Activated CD4-positive, alpha-beta memory T cell treated with anti-CD3 and anti-CD28 coated beads, Interleukin-2, amount 10 ng/mL, durations not matched to agents 7 days and 5 days (primary cell): ENCODE measurements at regions not wholly inside any gene's neighbourhood (a gene's known extent, or its start where the extent isn't known, plus 50 kb on each side); places are given as distances from the start of the nearest gene placed in this dataset.

Experiments used
- CTCF ChIA-PET: fragments of 350-600 bp; sonication (Branson Sonifier 250); formaldehyde crosslinking; loops from one replicate; lab custom pipeline; 2021; ENCODE audit warnings: antibody characterized with exemption, inconsistent platforms; lab: Charles Lee
- POLR2A ChIA-PET: fragments of 350-600 bp; sonication (Branson Sonifier 250); formaldehyde crosslinking; loops from one replicate; lab custom pipeline; 2021; ENCODE audit warnings: antibody characterized with exemption; lab: Charles Lee
- DNase-seq: peaks from one replicate; pipeline ENCODE4 v3.0.0-alpha.2; 2020
- H3K27ac Mint-ChIP-seq: one replicate; pipeline ENCODE4 v1.8.0; 2021; ENCODE audit warnings: mild to moderate bottlenecking, mixed read lengths
- H3K27me3 Mint-ChIP-seq: one replicate; pipeline ENCODE4 v1.8.0; 2021; ENCODE audit warnings: mixed read lengths
- H3K36me3 Mint-ChIP-seq: one replicate; pipeline ENCODE4 v1.8.0; 2021; ENCODE audit warnings: low read depth, mixed read lengths
- H3K4me1 Mint-ChIP-seq: one replicate; pipeline ENCODE4 v1.8.0; 2021; ENCODE audit warnings: mixed read lengths
- H3K4me3 Mint-ChIP-seq: one replicate; pipeline ENCODE4 v1.8.0; 2021; ENCODE audit warnings: mild to moderate bottlenecking, mixed read lengths
- H3K9me3 Mint-ChIP-seq: one replicate; pipeline ENCODE4 v1.8.0; 2021; ENCODE audit warnings: mixed read lengths

DNA sequence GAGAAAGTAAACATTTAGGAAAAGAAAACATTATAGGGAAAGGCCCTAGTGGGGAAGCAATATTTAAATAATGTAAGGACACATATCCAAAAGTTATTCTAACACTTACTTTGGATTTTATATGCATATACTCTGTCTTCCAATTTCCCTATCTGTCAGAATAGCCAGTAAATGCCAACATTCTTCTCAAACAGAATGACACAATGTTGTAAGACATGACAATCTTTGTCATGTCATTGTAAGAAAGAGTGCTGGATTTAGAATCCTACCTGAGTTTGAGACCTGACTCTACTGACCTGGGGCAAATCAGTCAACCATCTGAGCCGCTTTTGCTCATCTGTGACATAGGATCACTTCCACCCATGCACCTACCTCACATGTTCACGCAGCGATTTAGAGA is 198.3 kb downstream of the PHLDA1 start:
- ChIA-PET CTCF (no interaction called here), POLR2A (interaction anchor here (1.1 kb wide), 1 partner anchor 198 kb away, joined by 3 read pairs; no protein-coding TSS in a partner anchor)
- H3K9me3 Mint-ChIP-seq, result peaks cover 3% of the 10 kb centered on the region
- H3K27ac Mint-ChIP-seq, result no peak overlapping the region
- no peaks in the 10 kb centered on the region for H3K4me1 Mint-ChIP-seq
- no peak overlapping the region for H3K4me3 Mint-ChIP-seq
- H3K27me3 Mint-ChIP-seq, result no peaks in the 10 kb centered on the region
- no peaks in the 10 kb centered on the region for H3K36me3 Mint-ChIP-seq
- no peak for DNase-seq

- ChIA-PET CTCF (interaction anchor here (0.8 kb wide), 1 partner anchor 200 kb away, joined by 3 read pairs; the partner anchor contains the start of gene PHLDA1), POLR2A (no interaction called here)
- Mint-ChIP-seq H3K9me3 (peaks cover 3% of the 10 kb centered on the region), H3K4me3 (no peak overlapping the region), H3K36me3 (no peaks in the 10 kb centered on the region), H3K27ac (no peak overlapping the region), H3K4me1 (no peaks in the 10 kb centered on the region), H3K27me3 (no peaks in the 10 kb centered on the region)
- no peak for DNase-seq
Measured at GRCh38 chr12:75831402-75831801, 200.2 kb downstream of the PHLDA1 start.

DNA sequence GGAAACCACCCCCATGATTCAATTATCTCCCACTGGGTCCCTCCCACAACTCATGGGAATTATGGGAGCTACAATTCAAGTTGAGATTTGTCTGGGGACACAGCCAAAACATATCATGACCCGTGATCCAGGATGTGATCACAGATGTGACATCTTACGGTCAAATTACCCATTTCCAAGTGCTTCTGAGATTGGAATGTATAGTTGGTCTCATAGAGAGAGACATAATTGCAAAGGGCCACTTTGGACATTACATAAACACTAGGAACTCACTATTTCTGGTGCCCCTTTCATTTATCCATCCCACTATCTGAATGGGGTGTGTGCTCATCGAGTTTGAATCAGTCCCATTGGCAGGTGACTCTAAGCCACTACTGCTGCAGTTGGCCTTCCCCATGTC is 204.5 kb downstream of the PHLDA1 start:
- ChIA-PET CTCF (interaction anchor here (2.5 kb wide), 1 partner anchor 10 kb away, joined by 8 read pairs; no protein-coding TSS in a partner anchor), POLR2A (no interaction called here)
- Mint-ChIP-seq H3K4me3 (no peak overlapping the region), H3K27me3 (peaks cover 8% of the 10 kb centered on the region), H3K36me3 (no peaks in the 10 kb centered on the region), H3K9me3 (peaks cover 5% of the 10 kb centered on the region), H3K27ac (no peak overlapping the region), H3K4me1 (peaks cover 3% of the 10 kb centered on the region)
- no peak for DNase-seq

- ChIA-PET CTCF (no interaction called here), POLR2A (interaction anchor here (1.8 kb wide), 1 partner anchor 205 kb away, joined by 8 read pairs; the partner anchor contains the start of gene PHLDA1)
- H3K4me3 Mint-ChIP-seq, result no peak overlapping the region
- no peak overlapping the region for H3K27ac Mint-ChIP-seq
- no peaks in the 10 kb centered on the region for H3K36me3 Mint-ChIP-seq
- DNase-seq, result no peak
- peaks cover 3% of the 10 kb centered on the region for H3K4me1 Mint-ChIP-seq
- H3K27me3 Mint-ChIP-seq, result peaks cover 8% of the 10 kb centered on the region
- peaks cover 5% of the 10 kb centered on the region for H3K9me3 Mint-ChIP-seq
Measured at GRCh38 chr12:75825686-75826085, 205.9 kb downstream of the PHLDA1 start.

GRCh38 chr12:75823475-75823874 is 208.1 kb downstream of the PHLDA1 start:
- H3K27ac Mint-ChIP-seq, result no peak overlapping the region
- POLR2A ChIA-PET, result no interaction called here
- H3K27me3 Mint-ChIP-seq, result peaks cover 8% of the 10 kb centered on the region
- H3K4me3 Mint-ChIP-seq, result no peak overlapping the region
- H3K9me3 Mint-ChIP-seq, result peaks cover 2% of the 10 kb centered on the region
- CTCF ChIA-PET, result interaction anchor here (1.0 kb wide), 1 partner anchor 208 kb away, joined by 3 read pairs; the partner anchor contains the start of gene PHLDA1
- DNase-seq, result no peak
- H3K4me1 Mint-ChIP-seq, result peaks cover 3% of the 10 kb centered on the region
- no peaks in the 10 kb centered on the region for H3K36me3 Mint-ChIP-seq

- Mint-ChIP-seq H3K4me3 (no peak overlapping the region), H3K9me3 (peaks cover 2% of the 10 kb centered on the region), H3K36me3 (no peaks in the 10 kb centered on the region), H3K4me1 (peaks cover 3% of the 10 kb centered on the region), H3K27me3 (peaks cover 8% of the 10 kb centered on the region), H3K27ac (no peak overlapping the region)
- ChIA-PET CTCF (interaction anchor here (1.0 kb wide), 1 partner anchor 209 kb away, joined by 3 read pairs; the partner anchor contains the start of gene PHLDA1), POLR2A (interaction anchor here (0.5 to 1.3 kb wide), 2 partner anchors 16 to 209 kb away, joined by 3 to 5 read pairs; partner anchors contain the start of gene PHLDA1)
- no peak for DNase-seq
Measured at GRCh38 chr12:75822416-75822815, 209.2 kb downstream of the PHLDA1 start.

GRCh38 chr12:75820848-75821578 is 210.6 kb downstream of the PHLDA1 start:
- peaks cover 9% of the 10 kb centered on the region for H3K4me1 Mint-ChIP-seq
- peaks cover 8% of the 10 kb centered on the region for H3K27me3 Mint-ChIP-seq
- ChIA-PET CTCF (interaction anchor here (7.7 kb wide), 1 partner anchor 211 kb away, joined by 72 read pairs; the partner anchor contains the start of gene PHLDA1), POLR2A (no interaction called here)
- H3K27ac Mint-ChIP-seq, result no peak overlapping the region
- no peak overlapping the region for H3K4me3 Mint-ChIP-seq
- H3K36me3 Mint-ChIP-seq, result no peaks in the 10 kb centered on the region
- peaks cover 2% of the 10 kb centered on the region for H3K9me3 Mint-ChIP-seq
- DNase-seq, result no peak

GRCh38 chr12:75820071-75820470 is 211.5 kb downstream of the PHLDA1 start:
- Mint-ChIP-seq H3K9me3 (peaks cover 2% of the 10 kb centered on the region), H3K27ac (no peak overlapping the region), H3K4me3 (no peak overlapping the region), H3K27me3 (peaks cover 8% of the 10 kb centered on the region), H3K36me3 (no peaks in the 10 kb centered on the region), H3K4me1 (peaks cover 9% of the 10 kb centered on the region)
- ChIA-PET POLR2A (no interaction called here), CTCF (interaction anchor here (1.0 to 7.7 kb wide), 2 partner anchors 212 to 217 kb away, joined by 3 to 72 read pairs; partner anchors contain the start of gene PHLDA1)
- DNase-seq, result no peak

DNA sequence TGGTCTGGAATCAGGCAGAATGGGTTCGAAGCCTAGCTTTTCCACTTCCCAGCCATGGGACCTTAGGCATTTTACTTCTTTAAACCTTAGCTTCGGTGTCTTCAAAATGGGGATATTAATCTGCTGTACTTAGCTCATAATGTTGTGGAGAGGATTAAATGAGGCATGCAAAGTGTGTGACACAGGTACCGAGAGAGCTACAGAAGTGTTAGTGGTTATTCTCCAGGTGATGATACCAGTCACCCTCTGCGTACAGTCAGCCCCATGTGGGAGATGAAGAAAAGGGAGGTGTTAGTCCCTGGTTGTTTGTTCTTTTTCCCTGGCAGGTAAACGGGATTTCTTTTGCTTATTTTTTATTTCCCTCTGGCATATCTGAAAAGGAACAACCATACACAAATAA is 212.1 kb downstream of the PHLDA1 start:
- no peak overlapping the region for H3K27ac Mint-ChIP-seq
- H3K4me3 Mint-ChIP-seq, result no peak overlapping the region
- DNase-seq, result no peak
- H3K36me3 Mint-ChIP-seq, result no peaks in the 10 kb centered on the region
- H3K4me1 Mint-ChIP-seq, result peaks cover 9% of the 10 kb centered on the region
- POLR2A ChIA-PET, result interaction anchor here (1.3 kb wide), 1 partner anchor 212 kb away, joined by 6 read pairs; the partner anchor contains the start of gene PHLDA1
- peaks cover 2% of the 10 kb centered on the region for H3K9me3 Mint-ChIP-seq
- CTCF ChIA-PET, result interaction anchor here (1.0 to 7.7 kb wide), 2 partner anchors 213 to 218 kb away, joined by 3 to 72 read pairs; partner anchors contain the start of gene PHLDA1
- peaks cover 5% of the 10 kb centered on the region for H3K27me3 Mint-ChIP-seq

DNA sequence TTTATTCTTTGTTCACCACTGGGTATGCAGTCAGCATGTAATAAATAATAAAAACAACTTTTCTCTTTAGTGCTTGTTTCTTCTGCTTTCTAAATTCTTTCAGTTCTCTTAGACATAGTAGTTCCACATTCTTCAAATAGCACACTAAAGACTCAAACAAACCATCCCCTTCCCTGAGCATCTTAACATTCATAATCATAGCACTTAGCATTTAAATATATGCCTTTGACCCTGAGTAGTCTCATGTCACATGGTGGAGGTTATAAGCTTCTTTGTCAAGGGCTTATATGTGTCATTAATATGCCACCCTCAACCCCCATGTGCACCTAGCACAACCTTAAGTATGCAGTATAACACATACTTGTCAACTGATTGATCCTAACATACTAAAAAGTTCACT is 212.7 kb downstream of the PHLDA1 start:
- Mint-ChIP-seq H3K27me3 (peaks cover 4% of the 10 kb centered on the region), H3K9me3 (peaks cover 2% of the 10 kb centered on the region), H3K4me3 (no peak overlapping the region), H3K4me1 (peaks cover 9% of the 10 kb centered on the region), H3K27ac (no peak overlapping the region), H3K36me3 (no peaks in the 10 kb centered on the region)
- ChIA-PET CTCF (interaction anchor here (0.9 to 7.7 kb wide), 3 partner anchors 31 to 218 kb away, joined by 3 to 72 read pairs (median 3); partner anchors contain the start of gene PHLDA1), POLR2A (interaction anchor here (1.3 kb wide), 1 partner anchor 213 kb away, joined by 6 read pairs; the partner anchor contains the start of gene PHLDA1)
- no peak for DNase-seq

- Mint-ChIP-seq H3K36me3 (no peaks in the 10 kb centered on the region), H3K4me1 (peaks cover 21% of the 10 kb centered on the region), H3K27me3 (no peaks in the 10 kb centered on the region), H3K27ac (no peak overlapping the region), H3K9me3 (no peaks in the 10 kb centered on the region), H3K4me3 (no peak overlapping the region)
- ChIA-PET POLR2A (interaction anchor here (0.6 to 3.9 kb wide), 5 partner anchors 162 to 267 kb away, joined by 3 to 29 read pairs (median 4); partner anchors contain the start of genes NAP1L1 and PHLDA1), CTCF (interaction anchor here (0.6 to 7.7 kb wide), 13 partner anchors 12 to 290 kb away, joined by 3 to 72 read pairs (median 5); partner anchors contain the start of gene PHLDA1)
- no peak for DNase-seq
Measured at GRCh38 chr12:75816897-75817296, 214.7 kb downstream of the PHLDA1 start.

- no peak overlapping the region for H3K4me3 Mint-ChIP-seq
- H3K9me3 Mint-ChIP-seq, result no peaks in the 10 kb centered on the region
- ChIA-PET POLR2A (interaction anchor here (0.9 to 3.9 kb wide), 2 partner anchors 13 to 215 kb away, joined by 3 to 29 read pairs; partner anchors contain the start of gene PHLDA1), CTCF (interaction anchor here (1.1 to 7.7 kb wide), 6 partner anchors 13 to 330 kb away, joined by 3 to 72 read pairs (median 8); partner anchors contain the start of gene PHLDA1)
- no peak overlapping the region for H3K27ac Mint-ChIP-seq
- no peaks in the 10 kb centered on the region for H3K36me3 Mint-ChIP-seq
- peaks cover 24% of the 10 kb centered on the region for H3K4me1 Mint-ChIP-seq
- no peak for DNase-seq
- no peaks in the 10 kb centered on the region for H3K27me3 Mint-ChIP-seq
Measured at GRCh38 chr12:75815756-75816155, 215.8 kb downstream of the PHLDA1 start.
